OCI-LY7 (cell line): ENCODE measurements at regions not wholly inside any gene's neighbourhood (a gene's known extent, or its start where the extent isn't known, plus 50 kb on each side); places are given as distances from the start of the nearest gene placed in this dataset.
"Not testable (repeated sequence)": the region's sequence is repeated elsewhere in the genome, so short reads cannot be mapped to it uniquely, and the experiment has no call there.

ENCODE experiments used
- BruUV-seq: library from RNA; stranded (reverse); fragments of 400-500 nt; replicated peaks from 2 replicates; lab custom pipeline; 2021; lab: Mats Ljungman, UMichigan
- CTCF ChIA-PET: fragments of 300-600 bp; sonication (Branson Sonifier 250); formaldehyde crosslinking; loops from one replicate; lab custom pipeline; 2022; ENCODE audit warnings: antibody characterized with exemption; ENCODE audit not compliant: unreplicated experiment; lab: Charles Lee
- POLR2A ChIA-PET: fragments of 300-600 bp; sonication (Branson Sonifier 250); formaldehyde crosslinking; loops from one replicate; lab custom pipeline; 2022; ENCODE audit warnings: antibody characterized with exemption; lab: Charles Lee
- DNase-seq: peaks from one replicate; pipeline ENCODE4 v3.0.0-alpha.2; 2015; ENCODE audit warnings: low spot score
- H2AFZ ChIP-seq: fragments of 200-600 bp; sonication (generic), shearing (Covaris generic); 2 replicates; pipeline ENCODE4 v1.6.1; 2014; ENCODE audit warnings: mild to moderate bottlenecking, antibody characterized with exemption, low read length, moderate library complexity
- H3K27ac ChIP-seq: fragments of 200-600 bp; sonication (generic); 2 replicates; pipeline ENCODE4 v1.5.1; 2014; ENCODE audit warnings: mixed run types, low read depth, mild to moderate bottlenecking, moderate library complexity, low read length, inconsistent platforms; ENCODE audit not compliant: poor library complexity, severe bottlenecking
- H3K36me3 ChIP-seq: fragments of 200-600 bp; sonication (generic); 2 replicates; pipeline ENCODE4 v1.6.1; 2014; ENCODE audit warnings: mild to moderate bottlenecking, antibody characterized with exemption, low read length, moderate library complexity, mixed read lengths; ENCODE audit not compliant: insufficient read depth
- H3K4me1 ChIP-seq: fragments of 200-600 bp; sonication (generic); 2 replicates; pipeline ENCODE4 v1.5.1; 2014; ENCODE audit warnings: mild to moderate bottlenecking, low read length; ENCODE audit not compliant: insufficient read depth, poor library complexity, severe bottlenecking
- H3K4me2 ChIP-seq: fragments of 200-600 bp; sonication (generic); 2 replicates; pipeline ENCODE4 v1.6.1; 2014; ENCODE audit warnings: mild to moderate bottlenecking, low read length
- H3K4me3 ChIP-seq: fragments of 200-600 bp; sonication (generic); 2 replicates; pipeline ENCODE4 v1.5.1; 2014; ENCODE audit warnings: mild to moderate bottlenecking, low read depth, low read length; ENCODE audit not compliant: poor library complexity, severe bottlenecking
- H3K79me2 ChIP-seq: fragments of 200-600 bp; sonication (generic); 2 replicates; pipeline ENCODE4 v1.6.1; 2016; ENCODE audit warnings: low read depth, mild to moderate bottlenecking, low read length, moderate library complexity, mixed read lengths; ENCODE audit not compliant: insufficient read depth
- H3K9me2 ChIP-seq: fragments of 200-600 bp; sonication (generic); 2 replicates; pipeline ENCODE4 v1.6.1; 2016; ENCODE audit warnings: mild to moderate bottlenecking, low read length, mixed read lengths; ENCODE audit not compliant: insufficient read depth
- H3K9me3 ChIP-seq: fragments of 200-600 bp; sonication (generic); 2 replicates; pipeline ENCODE4 v1.6.1; 2014; ENCODE audit warnings: mild to moderate bottlenecking, mixed run types, low read length, mixed read lengths
- H4K20me1 ChIP-seq: fragments of 200-600 bp; sonication (generic); 2 replicates; pipeline ENCODE4 v1.6.1; 2014; ENCODE audit warnings: mild to moderate bottlenecking, antibody characterized with exemption, low read length, moderate library complexity, mixed read lengths; ENCODE audit not compliant: insufficient read depth
- CTCF ChIP-seq: fragments of 200-600 bp; sonication (generic); conservative IDR thresholded peaks from 2 replicates; pipeline ENCODE4 v1.5.1; 2014; ENCODE audit warnings: mild to moderate bottlenecking, antibody characterized with exemption, low read length, moderate library complexity, mixed read lengths
- EZH2phosphoT487 ChIP-seq: fragments of 200-600 bp; sonication (generic); IDR thresholded peaks from 2 replicates; pipeline ENCODE4 v1.6.1; 2018; ENCODE audit warnings: low read depth, borderline replicate concordance, mild to moderate bottlenecking, mixed run types, antibody characterized with exemption, low read length, moderate library complexity, mixed read lengths
- intact Hi-C: fragments of 100-400 bp; cut with micrococcal nuclease; formaldehyde crosslinking; loops from one replicate; pipeline ENCODE4 v1.10.0; 2022; ENCODE audit not compliant: unreplicated experiment

- no peaks in the 10 kb centered on the region for H4K20me1 ChIP-seq
- no peaks in the 10 kb centered on the region for H3K4me1 ChIP-seq
- H3K9me3 ChIP-seq: no peaks in the 10 kb centered on the region
- DNase-seq: no peak
- no peak overlapping the region for H3K4me3 ChIP-seq
- intact Hi-C loops: no loop called here
- H3K36me3 ChIP-seq: no peaks in the 10 kb centered on the region
- CTCF ChIA-PET: no interaction called here
- no peak overlapping the region for H2AFZ ChIP-seq
- POLR2A ChIA-PET: interaction anchor here (0.6 kb wide), 1 partner anchor 99 kb away, joined by 3 read pairs; no protein-coding TSS in a partner anchor
- no peak overlapping the region for H3K4me2 ChIP-seq
- H3K9me2 ChIP-seq: no peaks in the 10 kb centered on the region
- H3K79me2 ChIP-seq: no peaks in the 10 kb centered on the region
- H3K27ac ChIP-seq: no peak overlapping the region
- no peak for TF ChIP-seq CTCF
- no peak for TF ChIP-seq EZH2phosphoT487
- BruUV-seq: no TSS peak
These were observed 324.4 kb upstream of the EDIL3 start for GRCh38 chr5:84709075-84709474.

DNA sequence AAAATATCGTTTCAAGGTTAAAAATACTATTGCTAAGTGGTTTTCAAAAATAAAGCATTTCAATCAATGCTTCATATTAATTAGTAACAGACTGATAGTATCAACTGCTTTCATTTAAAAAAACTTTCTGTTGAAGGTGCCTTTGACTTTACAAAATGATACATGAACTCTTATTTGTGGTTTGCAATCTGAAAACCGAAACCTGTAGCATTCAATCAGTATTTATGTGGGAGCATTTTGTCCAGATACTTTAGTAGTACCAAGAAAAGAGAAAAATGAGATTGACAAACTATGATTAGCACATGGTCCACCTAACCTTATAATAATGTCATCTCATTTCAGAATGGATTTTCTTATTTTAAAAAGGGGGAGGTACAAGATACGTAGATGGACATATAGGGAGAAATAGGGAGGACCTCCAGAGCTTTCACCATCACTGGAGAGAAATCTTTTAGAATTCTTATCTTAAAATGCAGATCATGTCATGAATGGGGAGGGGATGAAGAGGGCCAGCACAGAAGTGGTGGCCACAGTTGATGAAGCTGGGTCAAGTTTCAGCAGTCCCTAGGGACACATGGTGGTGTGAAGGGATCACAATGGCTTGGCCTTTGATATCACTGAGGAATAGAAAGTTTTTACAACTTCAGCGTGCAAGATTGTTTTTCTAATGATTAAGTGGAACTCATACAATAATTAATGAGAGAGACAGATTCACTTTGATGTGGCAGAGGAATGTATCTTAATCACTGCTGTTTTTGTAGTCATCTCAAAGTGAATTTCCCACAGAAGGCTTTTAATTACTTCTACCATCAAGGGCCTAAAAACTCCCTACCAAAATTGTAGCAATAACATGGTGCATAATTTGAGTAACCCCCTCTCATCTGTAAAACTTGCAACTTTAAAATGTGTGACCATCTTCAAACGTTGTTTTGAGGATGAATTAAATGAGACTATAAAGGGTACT, 322.3 kb upstream of the EDIL3 start:
- no peak overlapping the region for H2AFZ ChIP-seq
- BruUV-seq: no TSS peak
- no peaks in the 10 kb centered on the region for H3K4me1 ChIP-seq
- no peaks in the 10 kb centered on the region for H3K9me2 ChIP-seq
- H3K9me3 ChIP-seq: no peaks in the 10 kb centered on the region
- no peak overlapping the region for H3K4me3 ChIP-seq
- H3K27ac ChIP-seq: no peak overlapping the region
- TF ChIP-seq EZH2phosphoT487: no peak
- TF ChIP-seq CTCF: no peak
- intact Hi-C loops: no loop called here
- H3K4me2 ChIP-seq: no peak overlapping the region
- no peak for DNase-seq
- ChIA-PET CTCF (no interaction called here), POLR2A (no interaction called here)
- H3K79me2 ChIP-seq: no peaks in the 10 kb centered on the region
- no peaks in the 10 kb centered on the region for H3K36me3 ChIP-seq
- H4K20me1 ChIP-seq: no peaks in the 10 kb centered on the region

GRCh38 chr5:84700545-84700944, 315.9 kb upstream of the EDIL3 start:
- H3K9me3 ChIP-seq, H2AFZ ChIP-seq, H3K27ac ChIP-seq, H3K9me2 ChIP-seq, H3K4me1 ChIP-seq, DNase-seq, POLR2A ChIA-PET, H3K4me3 ChIP-seq, H3K4me2 ChIP-seq, intact Hi-C loops, CTCF ChIA-PET, BruUV-seq, H3K36me3 ChIP-seq, H4K20me1 ChIP-seq, H3K79me2 ChIP-seq: not testable (repeated sequence)
